ENCODE measurements at regions not wholly inside any gene's neighbourhood (a gene's known extent, or its start where the extent isn't known, plus 50 kb on each side); places are given as distances from the start of the nearest gene placed in this dataset.

GRCh38 chr5:155309021-155309746 lies 295.6 kb downstream of the KIF4B start:
- no peak overlapping the region for H3K4me2 ChIP-seq (ENCODE audit: insufficient read depth, low read length)
- H4K20me1 ChIP-seq (ENCODE audit: insufficient read depth, low read length) = no peaks in the 10 kb centered on the region
- no peak overlapping the region for H2AFZ ChIP-seq (ENCODE audit: low read depth, low read length)
- H3K9ac ChIP-seq (ENCODE audit: low read depth, low read length) = no peak overlapping the region
- H3K9me3 ChIP-seq (ENCODE audit: insufficient read depth, low read length, severe bottlenecking) = no peaks in the 10 kb centered on the region
- TF ChIP-seq EZH2 (IDR thresholded peaks at IDR 0.05; ENCODE audit: borderline replicate concordance, low read depth, low read length, severe bottlenecking) (no peak), CTCF (IDR thresholded peaks at IDR 0.05; ENCODE audit: borderline replicate concordance, extremely low read depth, low read length, poor library complexity, severe bottlenecking) (no peak)
- H3K79me2 ChIP-seq (ENCODE audit: insufficient read depth, low read length) = no peaks in the 10 kb centered on the region
- peaks cover 9% of the 10 kb centered on the region for H3K27me3 ChIP-seq (ENCODE audit: insufficient read depth, low read length, poor library complexity)
- no peaks in the 10 kb centered on the region for H3K4me1 ChIP-seq (ENCODE audit: insufficient read depth, low read length)
- H3K4me3 ChIP-seq (ENCODE audit: low read depth in 1 of 2, low read length in 2 of 2) = no peak overlapping the region
- DNase-seq (no peak), ATAC-seq (ENCODE audit: insufficient read depth, low read depth) (no peak)
- H3K27ac ChIP-seq (ENCODE audit: low read length) = no peak overlapping the region
- H3K36me3 ChIP-seq (ENCODE audit: insufficient read depth, low read length) = no peaks in the 10 kb centered on the region

GRCh38 chr5:155311721-155312120 lies 298.2 kb downstream of the KIF4B start:
- Histone ChIP-seq H2AFZ (ENCODE audit: low read depth, low read length) (no peak overlapping the region), H3K27me3 (ENCODE audit: insufficient read depth, low read length, poor library complexity) (peaks cover 8% of the 10 kb centered on the region), H3K9me3 (ENCODE audit: insufficient read depth, low read length, severe bottlenecking) (no peaks in the 10 kb centered on the region), H4K20me1 (ENCODE audit: insufficient read depth, low read length) (no peaks in the 10 kb centered on the region), H3K27ac (ENCODE audit: low read length) (no peak overlapping the region), H3K4me3 (ENCODE audit: low read depth in 1 of 2, low read length in 2 of 2) (no peak overlapping the region), H3K4me2 (ENCODE audit: insufficient read depth, low read length) (no peak overlapping the region), H3K4me1 (ENCODE audit: insufficient read depth, low read length) (no peaks in the 10 kb centered on the region), H3K9ac (ENCODE audit: low read depth, low read length) (no peak overlapping the region), H3K36me3 (ENCODE audit: insufficient read depth, low read length) (no peaks in the 10 kb centered on the region), H3K79me2 (ENCODE audit: insufficient read depth, low read length) (no peaks in the 10 kb centered on the region)
- ATAC-seq (ENCODE audit: insufficient read depth, low read depth) (no peak), DNase-seq (no peak)
- TF ChIP-seq EZH2 (IDR thresholded peaks at IDR 0.05; ENCODE audit: borderline replicate concordance, low read depth, low read length, severe bottlenecking) = no peak
- no peak for TF ChIP-seq CTCF (IDR thresholded peaks at IDR 0.05; ENCODE audit: borderline replicate concordance, extremely low read depth, low read length, poor library complexity, severe bottlenecking)

- no peaks in the 10 kb centered on the region for H3K36me3 ChIP-seq (ENCODE audit: insufficient read depth, low read length)
- H2AFZ ChIP-seq (ENCODE audit: low read depth, low read length) = no peak overlapping the region
- DNase-seq (no peak), ATAC-seq (ENCODE audit: insufficient read depth, low read depth) (no peak)
- no peaks in the 10 kb centered on the region for H3K79me2 ChIP-seq (ENCODE audit: insufficient read depth, low read length)
- H3K27me3 ChIP-seq (ENCODE audit: insufficient read depth, low read length, poor library complexity) = no peaks in the 10 kb centered on the region
- H3K27ac ChIP-seq (ENCODE audit: low read length) = no peak overlapping the region
- TF ChIP-seq EZH2 (IDR thresholded peaks at IDR 0.05; ENCODE audit: borderline replicate concordance, low read depth, low read length, severe bottlenecking) (no peak), CTCF (IDR thresholded peaks at IDR 0.05; ENCODE audit: borderline replicate concordance, extremely low read depth, low read length, poor library complexity, severe bottlenecking) (no peak)
- H3K9me3 ChIP-seq (ENCODE audit: insufficient read depth, low read length, severe bottlenecking) = no peaks in the 10 kb centered on the region
- no peaks in the 10 kb centered on the region for H3K4me1 ChIP-seq (ENCODE audit: insufficient read depth, low read length)
- no peaks in the 10 kb centered on the region for H4K20me1 ChIP-seq (ENCODE audit: insufficient read depth, low read length)
- no peak overlapping the region for H3K4me3 ChIP-seq (ENCODE audit: low read depth in 1 of 2, low read length in 2 of 2)
- no peak overlapping the region for H3K4me2 ChIP-seq (ENCODE audit: insufficient read depth, low read length)
- no peak overlapping the region for H3K9ac ChIP-seq (ENCODE audit: low read depth, low read length)
These were observed 300.0 kb downstream of the KIF4B start for GRCh38 chr5:155313518-155313917.

Data from DND-41 (cell line).